Activated T-helper 2 cell treated with anti-CD3 and anti-CD28 coated beads, Interferon-gamma antibody, Interleukin-2, Interleukin-4, amounts not matched to agents 10 μg/mL and 5 μg/mL and 100 μg/mL, durations not matched to agents 14 hours and 24 hours and 36 hours (primary cell): ENCODE measurements at regions not wholly inside any gene's neighbourhood (a gene's known extent, or its start where the extent isn't known, plus 50 kb on each side); places are given as distances from the start of the nearest gene placed in this dataset.
A peak's percentile ranks its signal among the peaks of the same experiment; 100 is the strongest.

ENCODE experiments used
- DNase-seq: peaks from one replicate; pipeline ENCODE4 v3.0.0; 2021; ENCODE audit warnings: low spot score
- H3K27ac Mint-ChIP-seq: one replicate; pipeline ENCODE4 v1.8.0; 2021; ENCODE audit warnings: mixed read lengths
- H3K27me3 Mint-ChIP-seq: one replicate; pipeline ENCODE4 v1.8.0; 2021; ENCODE audit warnings: low read depth, mixed read lengths
- H3K36me3 Mint-ChIP-seq: one replicate; pipeline ENCODE4 v1.8.0; 2021; ENCODE audit warnings: low read depth, mixed read lengths
- H3K4me1 Mint-ChIP-seq: one replicate; pipeline ENCODE4 v1.8.0; 2021; ENCODE audit warnings: low read depth, mixed read lengths
- H3K4me3 Mint-ChIP-seq: one replicate; pipeline ENCODE4 v1.8.0; 2021; ENCODE audit warnings: low read depth, mild to moderate bottlenecking, moderate library complexity, mixed read lengths
- H3K9me3 Mint-ChIP-seq: one replicate; pipeline ENCODE4 v1.8.0; 2021; ENCODE audit warnings: mixed read lengths
- intact Hi-C: fragments of 100-400 bp; cut with micrococcal nuclease; formaldehyde crosslinking; loops from one replicate; pipeline ENCODE4 v1.15.1; 2023

- intact Hi-C loops: no loop called here
- Mint-ChIP-seq H3K27ac (no peak overlapping the region), H3K9me3 (no peaks in the 10 kb centered on the region), H3K36me3 (no peaks in the 10 kb centered on the region), H3K4me1 (peaks cover 1% of the 10 kb centered on the region), H3K4me3 (no peak overlapping the region), H3K27me3 (peaks cover 2% of the 10 kb centered on the region)
- DNase-seq: no peak
These were observed 84.8 kb upstream of the RNF217 start for GRCh38 chr6:124877468-124877867.

- H3K4me3 Mint-ChIP-seq: no peak overlapping the region
- H3K4me1 Mint-ChIP-seq: peaks cover 2% of the 10 kb centered on the region
- H3K27me3 Mint-ChIP-seq: peaks cover 5% of the 10 kb centered on the region
- intact Hi-C loops: no loop called here
- no peaks in the 10 kb centered on the region for H3K36me3 Mint-ChIP-seq
- no peak overlapping the region for H3K27ac Mint-ChIP-seq
- H3K9me3 Mint-ChIP-seq: no peaks in the 10 kb centered on the region
- DNase-seq: no peak
These were observed 82.9 kb upstream of the RNF217 start for GRCh38 chr6:124879110-124879991.

GRCh38 chr6:124879992-124880355, 82.3 kb upstream of the RNF217 start:
- H3K9me3 Mint-ChIP-seq: no peaks in the 10 kb centered on the region
- intact Hi-C loops: no loop called here

GRCh38 chr6:124881898-124882578, 80.2 kb upstream of the RNF217 start:
- intact Hi-C loops: no loop called here
- DNase-seq: no peak
- peaks cover 2% of the 10 kb centered on the region for H3K4me1 Mint-ChIP-seq
- H3K36me3 Mint-ChIP-seq: no peaks in the 10 kb centered on the region
- no peaks in the 10 kb centered on the region for H3K9me3 Mint-ChIP-seq
- H3K4me3 Mint-ChIP-seq: no peak overlapping the region
- peaks cover 5% of the 10 kb centered on the region for H3K27me3 Mint-ChIP-seq
- H3K27ac Mint-ChIP-seq: no peak overlapping the region

More at GRCh38 chr6:124879992-124880355, 82.3 kb upstream of the RNF217 start:
- Mint-ChIP-seq H3K27ac (no peak overlapping the region), H3K4me1 (peaks cover 2% of the 10 kb centered on the region), H3K4me3 (no peak overlapping the region), H3K36me3 (no peaks in the 10 kb centered on the region), H3K27me3 (peaks cover 5% of the 10 kb centered on the region)
- DNase-seq: no peak

- Mint-ChIP-seq H3K36me3 (no peaks in the 10 kb centered on the region), H3K27me3 (peaks cover 5% of the 10 kb centered on the region), H3K9me3 (no peaks in the 10 kb centered on the region), H3K4me3 (no peak overlapping the region), H3K4me1 (peaks cover 2% of the 10 kb centered on the region), H3K27ac (peak overlapping the region; percentile 9)
- intact Hi-C loops: no loop called here
- no peak for DNase-seq
These were observed 79.5 kb upstream of the RNF217 start for GRCh38 chr6:124882579-124883393.

GRCh38 chr6:124885171-124885570, 77.1 kb upstream of the RNF217 start:
- no peak overlapping the region for H3K4me3 Mint-ChIP-seq
- no peak overlapping the region for H3K27ac Mint-ChIP-seq

GRCh38 chr6:124887872-124888580, 74.2 kb upstream of the RNF217 start:
- H3K27me3 Mint-ChIP-seq: peaks cover 2% of the 10 kb centered on the region
- no peaks in the 10 kb centered on the region for H3K36me3 Mint-ChIP-seq
- H3K9me3 Mint-ChIP-seq: no peaks in the 10 kb centered on the region
- no peak overlapping the region for H3K4me3 Mint-ChIP-seq
- H3K27ac Mint-ChIP-seq: no peak overlapping the region
- H3K4me1 Mint-ChIP-seq: peaks cover 11% of the 10 kb centered on the region
- intact Hi-C loops: no loop called here
- no peak for DNase-seq

More at GRCh38 chr6:124885171-124885570, 77.1 kb upstream of the RNF217 start:
- Mint-ChIP-seq H3K36me3 (no peaks in the 10 kb centered on the region), H3K9me3 (no peaks in the 10 kb centered on the region), H3K4me1 (peaks cover 13% of the 10 kb centered on the region), H3K27me3 (peaks cover 5% of the 10 kb centered on the region)
- intact Hi-C loops: no loop called here
- no peak for DNase-seq

- Mint-ChIP-seq H3K4me1 (peaks cover 11% of the 10 kb centered on the region), H3K27me3 (no peaks in the 10 kb centered on the region), H3K9me3 (no peaks in the 10 kb centered on the region), H3K27ac (peak overlapping the region; percentile 0), H3K36me3 (no peaks in the 10 kb centered on the region), H3K4me3 (peak overlapping the region; percentile 19)
- DNase-seq: no peak
- intact Hi-C loops: no loop called here
These were observed 73.5 kb upstream of the RNF217 start for GRCh38 chr6:124888581-124889371.

- H3K9me3 Mint-ChIP-seq: no peaks in the 10 kb centered on the region
- H3K4me1 Mint-ChIP-seq: no peaks in the 10 kb centered on the region
- H3K27me3 Mint-ChIP-seq: no peaks in the 10 kb centered on the region
- no peak overlapping the region for H3K4me3 Mint-ChIP-seq
- no peak for DNase-seq
- intact Hi-C loops: no loop called here
- H3K36me3 Mint-ChIP-seq: no peaks in the 10 kb centered on the region
- no peak overlapping the region for H3K27ac Mint-ChIP-seq
These were observed 61.2 kb upstream of the RNF217 start for GRCh38 chr6:124901084-124901483.

GRCh38 chr6:124903797-124904196, 58.4 kb upstream of the RNF217 start:
- H3K27me3 Mint-ChIP-seq: no peaks in the 10 kb centered on the region

GRCh38 chr6:124907596-124907995, 54.6 kb upstream of the RNF217 start:
- H3K4me3 Mint-ChIP-seq: no peak overlapping the region
- H3K27ac Mint-ChIP-seq: no peak overlapping the region
- DNase-seq: no peak
- no peaks in the 10 kb centered on the region for H3K9me3 Mint-ChIP-seq
- H3K27me3 Mint-ChIP-seq: no peaks in the 10 kb centered on the region
- H3K4me1 Mint-ChIP-seq: no peaks in the 10 kb centered on the region
- intact Hi-C loops: no loop called here
- H3K36me3 Mint-ChIP-seq: no peaks in the 10 kb centered on the region

More at GRCh38 chr6:124903797-124904196, 58.4 kb upstream of the RNF217 start:
- H3K27ac Mint-ChIP-seq: no peak overlapping the region
- no peak for DNase-seq
- H3K4me3 Mint-ChIP-seq: no peak overlapping the region
- H3K9me3 Mint-ChIP-seq: no peaks in the 10 kb centered on the region
- H3K36me3 Mint-ChIP-seq: no peaks in the 10 kb centered on the region
- no peaks in the 10 kb centered on the region for H3K4me1 Mint-ChIP-seq
- intact Hi-C loops: no loop called here
